NCI-H345 treated with DMSO at 0.1 percent for 48 hours (cell line): ENCODE measurements at regions not wholly inside any gene's neighbourhood (a gene's known extent, or its start where the extent isn't known, plus 50 kb on each side); places are given as distances from the start of the nearest gene placed in this dataset.
"Not testable (repeated sequence)": the region's sequence is repeated elsewhere in the genome, so short reads cannot be mapped to it uniquely, and the experiment has no call there.

Source experiments
- DNase-seq: peaks from one replicate; lab custom pipeline; 2025; ENCODE audit not compliant: unreplicated experiment; lab: John Stamatoyannopoulos, UW

GRCh38 chr3:145333427-145333826, 827.6 kb downstream of the PLOD2 start:
- not testable (repeated sequence) for DNase-seq

- no peak for DNase-seq
Observed at GRCh38 chr3:145333931-145334330, 827.1 kb downstream of the PLOD2 start.

GRCh38 chr3:145355206-145355605, 805.8 kb downstream of the PLOD2 start:
- no peak for DNase-seq

GRCh38 chr3:145357453-145357852, 803.5 kb downstream of the PLOD2 start:
- no peak for DNase-seq

- no peak for DNase-seq
Observed at GRCh38 chr3:145359040-145359439, 801.9 kb downstream of the PLOD2 start.

GRCh38 chr3:145368748-145369147, 792.2 kb downstream of the PLOD2 start:
- DNase-seq, result no peak

- no peak for DNase-seq
Observed at GRCh38 chr3:145370870-145371269, 790.1 kb downstream of the PLOD2 start.

- no peak for DNase-seq
Observed at GRCh38 chr3:145377301-145377700, 783.7 kb downstream of the PLOD2 start.

- DNase-seq, result no peak
Observed at GRCh38 chr3:145383416-145383815, 777.6 kb downstream of the PLOD2 start.

GRCh38 chr3:145384307-145384706, 776.7 kb downstream of the PLOD2 start:
- DNase-seq, result no peak

- no peak for DNase-seq
Observed at GRCh38 chr3:145387211-145387610, 773.8 kb downstream of the PLOD2 start.

GRCh38 chr3:145395421-145395820, 765.6 kb downstream of the PLOD2 start:
- DNase-seq, result no peak

GRCh38 chr3:145411605-145412004, 749.4 kb downstream of the PLOD2 start:
- DNase-seq, result no peak

GRCh38 chr3:145417678-145418077, 743.3 kb downstream of the PLOD2 start:
- no peak for DNase-seq

- no peak for DNase-seq
Observed at GRCh38 chr3:145422556-145422955, 738.4 kb downstream of the PLOD2 start.

GRCh38 chr3:145427355-145427754, 733.6 kb downstream of the PLOD2 start:
- DNase-seq, result no peak

- DNase-seq, result no peak
Observed at GRCh38 chr3:145429546-145429945, 731.4 kb downstream of the PLOD2 start.

- DNase-seq, result no peak
Observed at GRCh38 chr3:145448436-145448835, 712.5 kb downstream of the PLOD2 start.

GRCh38 chr3:145450018-145450682, 710.8 kb downstream of the PLOD2 start:
- DNase-seq, result no peak

- DNase-seq, result no peak
Observed at GRCh38 chr3:145457825-145458552, 703.0 kb downstream of the PLOD2 start.

GRCh38 chr3:145459681-145460080, 701.3 kb downstream of the PLOD2 start:
- DNase-seq, result not testable (repeated sequence)

- DNase-seq, result no peak
Observed at GRCh38 chr3:145471976-145472375, 689.0 kb downstream of the PLOD2 start.

- DNase-seq, result not testable (repeated sequence)
Observed at GRCh38 chr3:145482735-145483134, 678.2 kb downstream of the PLOD2 start.
